NCI-H69 (cell line): ENCODE measurements at regions not wholly inside any gene's neighbourhood (a gene's known extent, or its start where the extent isn't known, plus 50 kb on each side); places are given as distances from the start of the nearest gene placed in this dataset.

Experiments
- DNase-seq: peaks from one replicate; lab custom pipeline; 2025; lab: John Stamatoyannopoulos, UW

GRCh38 chr15:101124731-101125451, 127.0 kb downstream of the CHSY1 start:
- no peak for DNase-seq

DNA sequence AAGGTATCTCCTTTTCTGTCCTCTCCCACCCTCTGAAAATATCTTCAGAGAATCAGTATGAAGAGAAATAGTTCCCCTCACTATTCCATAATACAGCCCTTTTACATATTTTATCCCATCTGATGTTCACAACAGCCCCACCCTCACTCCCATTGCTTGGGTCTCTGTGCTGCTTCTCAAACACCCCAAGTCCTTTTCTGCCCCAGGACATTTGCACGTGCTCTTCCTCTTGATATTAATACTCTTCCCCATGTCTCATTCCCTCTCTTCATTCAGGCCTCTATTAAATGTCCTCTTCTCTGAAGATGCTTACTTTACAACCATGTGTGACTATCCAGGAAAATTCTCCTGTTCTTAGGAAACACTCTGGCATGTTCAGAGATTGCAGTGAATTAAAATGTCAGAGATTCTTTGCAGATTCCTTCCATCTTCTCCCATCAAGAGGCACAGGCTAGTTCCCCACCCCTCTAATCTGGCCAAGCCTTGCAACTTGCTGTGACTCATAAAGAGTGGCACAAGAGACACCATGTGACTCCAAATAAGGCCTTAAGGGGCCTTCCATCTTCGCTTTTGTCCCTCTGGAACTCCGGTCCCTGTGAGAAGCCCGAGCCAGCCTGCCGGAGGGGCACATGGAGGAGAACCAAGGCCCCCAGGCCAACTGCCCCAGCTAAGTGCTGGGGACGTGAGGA, 128.5 kb downstream of the CHSY1 start:
- no peak for DNase-seq

DNA sequence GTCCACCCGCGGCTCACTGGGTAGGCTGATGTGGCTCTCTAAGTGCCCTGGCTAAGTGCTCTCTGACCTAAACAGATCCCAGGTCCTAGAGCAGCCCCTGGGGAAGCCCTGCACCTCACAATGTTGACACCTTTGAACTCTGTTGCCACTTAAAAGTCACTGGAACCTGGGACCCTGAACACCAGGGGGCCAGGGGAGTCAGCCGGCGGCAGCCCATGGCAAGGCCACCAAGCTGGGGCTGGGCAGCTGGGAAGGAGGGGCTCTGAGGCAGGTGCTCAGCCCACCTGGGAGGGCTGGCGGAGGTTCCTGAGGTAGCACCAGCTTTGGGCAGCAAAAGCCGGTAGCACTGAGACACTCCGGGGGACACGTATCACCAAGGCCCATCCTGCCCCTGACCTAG, 129.0 kb downstream of the CHSY1 start:
- DNase-seq: no peak

GRCh38 chr15:101122266-101122665, 129.6 kb downstream of the CHSY1 start:
- DNase-seq: no peak

GRCh38 chr15:101121511-101122090, 130.2 kb downstream of the CHSY1 start:
- peak; percentile 82 for DNase-seq

DNA sequence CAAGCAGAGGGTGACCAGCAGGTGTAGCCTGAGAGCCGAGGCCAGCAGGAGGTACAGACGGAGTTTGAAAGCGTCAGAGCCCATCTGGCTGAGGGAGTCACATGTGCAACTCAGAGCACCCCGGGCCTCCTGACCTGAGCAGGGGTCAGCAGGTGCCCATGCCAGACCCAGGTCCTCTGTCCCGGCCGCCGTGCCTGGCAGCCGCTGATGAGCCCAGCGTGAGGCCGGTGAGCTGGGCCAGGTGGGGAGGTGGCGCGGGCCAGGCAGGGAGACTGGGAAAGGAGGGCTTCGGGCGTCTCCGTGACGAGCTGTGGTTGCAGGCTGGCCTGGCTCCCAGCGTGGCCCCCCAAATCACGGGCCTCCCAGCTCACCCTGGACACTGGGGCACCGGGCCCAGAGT, 130.9 kb downstream of the CHSY1 start:
- peak; percentile 59 for DNase-seq

DNA sequence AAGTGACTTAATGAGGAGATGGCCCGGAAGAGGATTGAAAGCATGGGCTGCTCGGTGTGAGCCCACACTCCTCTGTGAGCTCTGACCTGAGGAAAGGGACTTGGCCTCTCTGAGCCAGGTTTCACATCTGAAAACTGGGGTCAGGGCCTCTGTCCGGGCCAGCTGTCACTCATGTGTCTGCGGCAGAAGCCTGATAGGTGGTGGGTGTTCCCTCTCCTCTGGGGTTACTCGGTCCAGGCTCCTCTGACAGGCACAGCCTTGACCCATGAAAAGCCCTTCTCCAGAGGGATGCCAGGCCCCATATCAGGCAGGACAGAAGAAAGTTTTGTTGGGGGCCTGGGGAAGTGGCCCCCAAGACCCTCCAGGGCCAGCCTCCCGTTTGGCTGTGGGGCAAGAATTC, 131.4 kb downstream of the CHSY1 start:
- no peak for DNase-seq
